Heart right ventricle (tissue), 16 donors: ENCODE measurements at regions not wholly inside any gene's neighbourhood (a gene's known extent, or its start where the extent isn't known, plus 50 kb on each side); places are given as distances from the start of the nearest gene placed in this dataset.

Experiments used
- ATAC-seq, 8 donors: fragments of 200-7000 bp; cut with Tn5 transposase; one replicate each; pipeline ENCODE4 v1.9.1; 2020; ENCODE audit warnings: mild to moderate bottlenecking in 8 of 8, moderate library complexity in 8 of 8, moderate number of reproducible peaks in 1 of 8
- DNase-seq, 2 donors: peaks; one replicate each; pipeline ENCODE4 v3.0.0-alpha.2; 2020
- H3K27ac ChIP-seq, 10 donors: fragments of 200-600 bp; sonication (generic) in 2 of 10; one replicate each; pipeline versions ENCODE4 v1.5.0 to v1.8.0; 2020 to 2022; ENCODE audit warnings: mild to moderate bottlenecking in 3 of 10
- H3K27me3 ChIP-seq, 7 donors: fragments of 200-600 bp; one replicate each; pipeline ENCODE4 v1.8.0; 2021 to 2022; ENCODE audit warnings: mild to moderate bottlenecking in 2 of 7
- H3K36me3 ChIP-seq, 9 donors: fragments of 200-600 bp; sonication (generic) in 1 of 9; one replicate each; pipeline versions ENCODE4 v1.5.0 to v1.8.0; 2020 to 2022; ENCODE audit warnings: mild to moderate bottlenecking in 2 of 9
- H3K4me1 ChIP-seq, 9 donors: fragments of 200-600 bp; sonication (generic) in 1 of 9; one replicate each; pipeline versions ENCODE4 v1.5.0 to v1.8.0; 2020 to 2022; ENCODE audit warnings: mild to moderate bottlenecking in 4 of 9
- H3K4me3 ChIP-seq, 10 donors: fragments of 200-600 bp; sonication (generic) in 2 of 10; one replicate each; pipeline versions ENCODE4 v1.5.0 to v1.8.0; 2020 to 2022; ENCODE audit warnings: mild to moderate bottlenecking in 7 of 10, moderate library complexity in 2 of 10
- H3K9me3 ChIP-seq, 11 donors: fragments of 200-600 bp in 10 of 11; sonication (generic) in 2 of 11; one replicate each; pipeline versions ENCODE4 v1.5.0 to v1.8.0; 2013 to 2022; ENCODE audit warnings: mild to moderate bottlenecking in 2 of 11, control low read depth in 1 of 11, moderate library complexity in 1 of 11
- WGBS, 2 donors: extraction: QIAGEN DNeasy Blood & Tissue Kit; methylation state at CpG; one replicate each; pipeline ENCODE4 v1.1.7; 2013; ENCODE audit warnings: inconsistent platforms in 1 of 2; 5-methylcytosine and 5-hydroxymethylcytosine counted together
- intact Hi-C, 10 donors: fragments of 100-400 bp; cut with DNase I; formaldehyde crosslinking; loops; one replicate each; pipeline versions ENCODE4 v1.11.1 to v1.14.2; 2022
- TF ChIP-seq, protein P1 (sequence below), 9 donors: fragments of 200-600 bp; sonication (generic) in 2 of 9; IDR thresholded peaks; one replicate each; pipeline versions ENCODE4 v1.5.0 to v1.8.0; 2021 to 2022; ENCODE audit warnings: antibody characterized with exemption in 9 of 9, mild to moderate bottlenecking in 5 of 9, moderate library complexity in 1 of 9
- donor health status: Arrhythmogenic right ventricular cardiomyopathy.
- donor health status: ischemic (EF 13 %, LVEDD 7.1; RV severe dilation, severe dysfunction).
- donor health status: healthy with polysubstance abuse.
- donor health status: DM: no; HTN: yes; CAD: no.
- donor health status: DM: no; HTN: no; CAD: no.
- donor health status: ischemic (EF 25% LVEDD 6.9; RV normal size, moderate dysfunction).
- donor health status: ischemic (EF 25% LVEDD 5.7; RV mildly dilated, moderate dysfunction).
- donor health status: healthy.
- donor health status: DM: yes; HTN: yes; CAD: no.
- donor health status: Ischemic cardiomyopathy.
- donor health status: ischemic (EF 35%, LVEDD 5.7; RV mildly dilated, moderate dysfunction).
- donor health status: nonischemic (EF 11% LVEDD 7.7; RV severe dilation, severe dysfunction).
- donor health status: DM: yes; HTN: yes; CAD: no.
- donor health status: PGD.
- donor health status: ischemic (EF 29% LVEDD 5.4; RV normal size, mild dysfunction).
- donor health status: nonischemic (EF 23%, LVEDD 6.1; RV moderate dilation, normal function).

DNA sequence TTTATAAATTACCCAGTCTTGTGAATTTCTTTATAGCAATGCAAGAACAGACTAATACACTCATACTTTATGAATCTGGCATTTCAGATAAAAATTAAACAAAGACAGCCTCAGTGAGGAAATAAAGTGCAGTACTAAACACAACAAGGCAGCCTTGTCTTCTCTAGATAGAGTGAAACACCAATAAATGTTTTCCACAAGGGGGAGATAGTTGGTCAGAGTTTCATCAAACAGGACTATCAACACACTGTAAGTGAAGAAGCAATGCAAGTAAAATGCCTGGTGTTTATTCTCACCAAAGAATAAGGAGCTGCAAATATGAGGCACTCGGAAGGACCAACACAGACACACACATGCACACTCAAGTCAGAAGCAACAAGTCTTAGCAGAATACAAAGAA is 62.8 kb downstream of the FAM9B start:
- Histone ChIP-seq H3K4me1 (no peaks in the 10 kb centered on the region), H3K36me3 (no peaks in the 10 kb centered on the region), H3K27ac (no peak overlapping the region), H3K27me3 (peaks cover 0 to 32% (median 0%) of the 10 kb centered on the region in 7 donors), H3K9me3 (peaks cover 0 to 11% (median 0%) of the 10 kb centered on the region in 11 donors), H3K4me3 (no peak overlapping the region)
- ATAC-seq (peak in 2 of 8 donors; percentile 47 to 50), DNase-seq (no peak)
- intact Hi-C loops, result loop anchor here in 5 of 10 donors (5.0 to 10.0 kb wide), 3 partner anchors 734 to 1144 kb away; no protein-coding TSS in a partner anchor
- 48 to 68% methylated on average over 1 of the region's 1 CpG for WGBS, 2 donors
- TF ChIP-seq, protein P1, sequence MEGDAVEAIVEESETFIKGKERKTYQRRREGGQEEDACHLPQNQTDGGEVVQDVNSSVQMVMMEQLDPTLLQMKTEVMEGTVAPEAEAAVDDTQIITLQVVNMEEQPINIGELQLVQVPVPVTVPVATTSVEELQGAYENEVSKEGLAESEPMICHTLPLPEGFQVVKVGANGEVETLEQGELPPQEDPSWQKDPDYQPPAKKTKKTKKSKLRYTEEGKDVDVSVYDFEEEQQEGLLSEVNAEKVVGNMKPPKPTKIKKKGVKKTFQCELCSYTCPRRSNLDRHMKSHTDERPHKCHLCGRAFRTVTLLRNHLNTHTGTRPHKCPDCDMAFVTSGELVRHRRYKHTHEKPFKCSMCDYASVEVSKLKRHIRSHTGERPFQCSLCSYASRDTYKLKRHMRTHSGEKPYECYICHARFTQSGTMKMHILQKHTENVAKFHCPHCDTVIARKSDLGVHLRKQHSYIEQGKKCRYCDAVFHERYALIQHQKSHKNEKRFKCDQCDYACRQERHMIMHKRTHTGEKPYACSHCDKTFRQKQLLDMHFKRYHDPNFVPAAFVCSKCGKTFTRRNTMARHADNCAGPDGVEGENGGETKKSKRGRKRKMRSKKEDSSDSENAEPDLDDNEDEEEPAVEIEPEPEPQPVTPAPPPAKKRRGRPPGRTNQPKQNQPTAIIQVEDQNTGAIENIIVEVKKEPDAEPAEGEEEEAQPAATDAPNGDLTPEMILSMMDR (IDR thresholded peaks at IDR 0.05), result peak in 8 of 9 donors; percentile 14 to 53 (median 36)

DNA sequence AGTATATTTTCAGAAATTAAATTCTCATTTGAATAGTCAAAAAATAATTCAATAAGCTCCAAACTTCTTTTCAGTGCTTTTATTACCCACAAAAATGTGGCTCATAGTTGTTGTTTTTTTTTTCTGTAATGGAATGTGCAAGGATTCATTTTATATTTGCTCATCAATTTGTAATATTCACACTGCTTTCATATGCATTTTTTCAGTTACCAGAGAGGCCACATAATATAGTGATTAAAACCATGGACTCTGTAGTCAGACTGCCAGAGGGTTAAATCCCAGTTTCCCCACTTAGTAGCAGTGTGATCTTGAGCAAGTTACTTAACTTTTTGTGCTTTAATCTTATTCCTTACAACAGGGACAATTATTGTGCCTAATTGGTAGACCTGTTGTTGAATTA is 64.5 kb downstream of the FAM9B start:
- intact Hi-C loops, result loop anchor here in 3 of 10 donors (5.0 to 10.0 kb wide), 3 partner anchors 345 to 738 kb away; no protein-coding TSS in a partner anchor
- peaks cover 0 to 11% (median 0%) of the 10 kb centered on the region in 11 donors for H3K9me3 ChIP-seq
- no peak overlapping the region for H3K27ac ChIP-seq
- peaks cover 0 to 32% (median 0%) of the 10 kb centered on the region in 7 donors for H3K27me3 ChIP-seq
- no peak for ATAC-seq
- no peak for DNase-seq
- TF ChIP-seq, protein P1 (IDR thresholded peaks at IDR 0.05), result no peak
- H3K4me1 ChIP-seq, result no peaks in the 10 kb centered on the region
- no peaks in the 10 kb centered on the region for H3K36me3 ChIP-seq
- H3K4me3 ChIP-seq, result no peak overlapping the region

DNA sequence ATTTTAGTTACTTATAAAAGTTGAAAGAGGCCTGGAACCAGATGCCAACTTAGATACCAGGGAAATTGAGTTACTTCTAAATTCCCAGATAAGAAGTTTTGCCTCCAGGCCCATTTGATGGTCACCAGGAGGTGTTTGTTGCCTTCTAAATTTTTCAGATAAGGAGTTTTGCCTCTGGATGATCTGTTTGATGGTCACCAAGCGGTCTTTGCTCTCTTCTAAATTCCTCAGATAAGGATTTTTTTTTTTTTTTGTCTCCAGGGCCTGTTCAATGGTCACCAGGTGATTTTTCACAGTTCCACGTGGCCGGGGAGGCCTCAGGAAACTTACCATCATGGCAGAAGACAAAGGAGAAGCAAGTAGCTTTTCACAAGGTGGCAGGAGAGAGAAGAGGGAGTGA is 66.5 kb downstream of the FAM9B start:
- ATAC-seq (no peak), DNase-seq (no peak)
- peaks cover 0 to 30% (median 0%) of the 10 kb centered on the region in 7 donors for H3K27me3 ChIP-seq
- no peaks in the 10 kb centered on the region for H3K4me1 ChIP-seq
- 63 to 71% methylated on average over 3 of the region's 3 CpGs for WGBS, 2 donors
- intact Hi-C loops, result loop anchor here in 3 of 10 donors (5.0 to 10.0 kb wide), 3 partner anchors 347 to 740 kb away; no protein-coding TSS in a partner anchor
- H3K36me3 ChIP-seq, result no peaks in the 10 kb centered on the region
- H3K4me3 ChIP-seq, result no peak overlapping the region
- TF ChIP-seq, protein P1 (IDR thresholded peaks at IDR 0.05), result no peak
- H3K27ac ChIP-seq, result no peak overlapping the region
- H3K9me3 ChIP-seq, result peaks cover 0 to 11% (median 0%) of the 10 kb centered on the region in 11 donors

DNA sequence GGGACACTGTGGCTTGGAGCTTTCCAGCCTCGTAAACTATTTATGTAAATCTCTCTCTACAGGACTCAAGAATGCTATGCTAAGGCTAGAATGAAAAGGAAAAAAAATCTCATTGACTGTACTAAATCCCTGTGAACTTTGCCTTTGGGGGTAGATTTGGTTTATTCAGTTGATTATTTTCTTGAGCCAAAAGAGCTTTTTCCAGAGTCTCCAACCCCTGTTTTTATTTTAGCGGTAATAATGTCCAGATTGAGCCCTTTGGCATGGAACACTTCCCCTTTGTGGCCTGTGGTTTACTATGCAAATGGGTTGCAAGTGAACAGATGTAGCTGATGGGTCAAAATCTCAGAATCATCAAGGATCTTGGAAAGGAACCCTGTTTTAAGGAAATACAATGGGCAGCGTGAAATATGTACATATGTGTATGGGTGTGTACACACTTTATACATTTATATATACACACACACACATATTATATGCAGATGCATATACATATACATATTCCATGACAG is 72.9 kb downstream of the FAM9B start:
- WGBS, 2 donors, result 70 to 88% methylated on average over 3 of the region's 3 CpGs
- H3K27ac ChIP-seq, result no peak overlapping the region
- peaks cover 0 to 79% (median 0%) of the 10 kb centered on the region in 7 donors for H3K27me3 ChIP-seq
- TF ChIP-seq, protein P1 (IDR thresholded peaks at IDR 0.05), result no peak
- no peak overlapping the region for H3K4me3 ChIP-seq
- no peaks in the 10 kb centered on the region for H3K4me1 ChIP-seq
- no peaks in the 10 kb centered on the region for H3K9me3 ChIP-seq
- DNase-seq (no peak), ATAC-seq (no peak)
- intact Hi-C loops, result loop anchor here in 2 of 10 donors (10.0 kb wide), 2 partner anchors 354 to 744 kb away; no protein-coding TSS in a partner anchor
- no peaks in the 10 kb centered on the region for H3K36me3 ChIP-seq
